Endothelial cell of umbilical vein (primary cell): ENCODE measurements at regions not wholly inside any gene's neighbourhood (a gene's known extent, or its start where the extent isn't known, plus 50 kb on each side); places are given as distances from the start of the nearest gene placed in this dataset.

Source experiments
- BruUV-seq: library from RNA; stranded (reverse); fragments of 400-500 nt; replicated peaks from 2 replicates; lab custom pipeline; 2021; lab: Mats Ljungman, UMichigan
- CTCF ChIA-PET: fragments of 300-600, 350-600 bp; sonication (Branson Sonifier 250); formaldehyde crosslinking; loops from one replicate; lab custom pipeline; 2021; ENCODE audit warnings: antibody characterized with exemption, inconsistent platforms; lab: Charles Lee
- POLR2A ChIA-PET: fragments of 300-600, 350-600 bp; sonication (Branson Sonifier 250); formaldehyde crosslinking; loops from one replicate; lab custom pipeline; 2021; ENCODE audit warnings: antibody characterized with exemption, inconsistent platforms; lab: Charles Lee
- DNase-seq: peaks from one replicate; pipeline ENCODE4 v3.0.0-alpha.2; 2011; ENCODE audit warnings: low read depth, low spot score
- FAIRE-seq: peaks from 2 replicates; lab custom pipeline; 2011; peaks lifted over from hg19 to GRCh38; lab: Jason Lieb, UNC
- H2AFZ ChIP-seq: 2 replicates; pipeline ENCODE4 v1.6.0; 2012; ENCODE audit warnings: low read depth, low read length, control low read depth, inconsistent platforms
- H3K27ac ChIP-seq: 2 replicates; pipeline ENCODE4 v1.5.1; 2011; ENCODE audit warnings: low read depth, mild to moderate bottlenecking, control low read depth, low read length, moderate library complexity; ENCODE audit not compliant: insufficient read depth
- H3K27me3 ChIP-seq, 2 experiments: 2 replicates each; pipeline versions ENCODE4 v1.6.0 to v1.6.1; 2011; ENCODE audit warnings: low read length in 2 of 2, mixed read lengths in 1 of 2; ENCODE audit not compliant: control insufficient read depth in 2 of 2, insufficient read depth in 2 of 2
- H3K36me3 ChIP-seq, 2 experiments: 2 replicates in 1 of 2; 3 replicates in 1 of 2; pipeline ENCODE4 v1.5.1; 2011; ENCODE audit warnings: low read length in 2 of 2, mild to moderate bottlenecking in 1 of 2, moderate library complexity in 1 of 2; ENCODE audit not compliant: control insufficient read depth in 2 of 2, insufficient read depth in 2 of 2; ENCODE audit errors: extremely low read depth in 1 of 2
- H3K4me1 ChIP-seq: 3 replicates; pipeline ENCODE4 v1.5.1; 2011; ENCODE audit warnings: mild to moderate bottlenecking, low read length; ENCODE audit not compliant: control insufficient read depth, insufficient read depth; ENCODE audit errors: extremely low read depth
- H3K4me2 ChIP-seq: 2 replicates; pipeline ENCODE4 v1.6.1; 2011; ENCODE audit warnings: low read length, control low read depth, mixed read lengths; ENCODE audit not compliant: insufficient read depth
- H3K4me3 ChIP-seq, 3 experiments: fragments of 200-600 bp in 1 of 3; sonication (generic), shearing (Covaris generic) in 1 of 3; replicated peaks in 1 of 3; 2 replicates each; pipeline ENCODE4 v1.5.1; 2011 to 2016; ENCODE audit warnings: control low read depth in 3 of 3, low read length in 3 of 3, mild to moderate bottlenecking in 2 of 3, inconsistent platforms in 1 of 3, low read depth in 1 of 3, moderate library complexity in 1 of 3; ENCODE audit not compliant: insufficient read depth in 1 of 3
- H3K79me2 ChIP-seq: 2 replicates; pipeline ENCODE4 v1.6.0; 2012; ENCODE audit warnings: low read length, inconsistent platforms; ENCODE audit not compliant: control insufficient read depth, insufficient read depth
- H3K9ac ChIP-seq: replicated peaks from 2 replicates; pipeline ENCODE3; 2011; ENCODE audit warnings: low read length, control low read depth; ENCODE audit not compliant: insufficient read depth; ENCODE audit errors: extremely low read depth
- H3K9me1 ChIP-seq: replicated peaks from 3 replicates; pipeline ENCODE4 v1.6.0; 2011; ENCODE audit warnings: mild to moderate bottlenecking, low read length; ENCODE audit not compliant: control insufficient read depth, insufficient read depth; ENCODE audit errors: extremely low read depth
- H3K9me3 ChIP-seq: replicated peaks from 2 replicates; pipeline ENCODE4 v1.5.1; 2012; ENCODE audit warnings: low read length, inconsistent platforms; ENCODE audit not compliant: control insufficient read depth, insufficient read depth
- H4K20me1 ChIP-seq: replicated peaks from 2 replicates; pipeline ENCODE3; 2011; ENCODE audit warnings: mild to moderate bottlenecking, low read length; ENCODE audit not compliant: control insufficient read depth, insufficient read depth; ENCODE audit errors: extremely low read depth
- CTCF ChIP-seq, 2 donors: IDR thresholded peaks; 1 replicate in 1 of 2; 2 replicates in 1 of 2; pipeline ENCODE4 v1.5.1; 2011; ENCODE audit warnings: low read length in 2 of 2, mild to moderate bottlenecking in 2 of 2, moderate library complexity in 2 of 2, control low read depth in 1 of 2, inconsistent platforms in 1 of 2, low read depth in 1 of 2; ENCODE audit not compliant: insufficient read depth in 1 of 2; ENCODE audit errors: extremely low read depth in 1 of 2
- EZH2 ChIP-seq: IDR thresholded peaks from 2 replicates; pipeline ENCODE4 v1.6.1; 2012; ENCODE audit warnings: borderline replicate concordance, low read depth, mild to moderate bottlenecking, moderate library complexity, low read length, inconsistent platforms; ENCODE audit not compliant: severe bottlenecking
- FOS ChIP-seq: IDR thresholded peaks from 2 replicates; pipeline ENCODE4 v1.6.1; 2011; ENCODE audit warnings: mild to moderate bottlenecking, low read length, moderate library complexity, borderline replicate concordance; ENCODE audit not compliant: insufficient read depth
- GATA2 ChIP-seq: IDR thresholded peaks from 2 replicates; pipeline ENCODE4 v1.7.0; 2011; ENCODE audit warnings: low read depth, mild to moderate bottlenecking, moderate library complexity, mixed read lengths, low read length; ENCODE audit not compliant: insufficient read length, insufficient read depth
- JUN ChIP-seq: IDR thresholded peaks from 2 replicates; pipeline ENCODE4 v1.6.1; 2011; ENCODE audit warnings: borderline replicate concordance, low read depth; ENCODE audit not compliant: insufficient read length, insufficient read depth
- MAX ChIP-seq: IDR thresholded peaks from 2 replicates; pipeline ENCODE4 v1.6.1; 2011; ENCODE audit not compliant: insufficient read depth, insufficient read length
- MYC ChIP-seq: IDR thresholded peaks from one replicate; pipeline ENCODE4 v1.6.1; 2011; ENCODE audit warnings: mild to moderate bottlenecking, low read depth, low read length
- POLR2A ChIP-seq: IDR thresholded peaks from 2 replicates; pipeline ENCODE4 v1.6.1; 2012; ENCODE audit warnings: low read depth, mild to moderate bottlenecking, control low read depth, low read length
- POLR2AphosphoS5 ChIP-seq: IDR thresholded peaks from 2 replicates; pipeline ENCODE4 v1.6.1; 2012; ENCODE audit warnings: low read depth, mild to moderate bottlenecking, control low read depth, low read length, moderate library complexity; ENCODE audit not compliant: insufficient read depth
- dilution Hi-C: fragments of 300-500 bp; cut with MboI; formaldehyde crosslinking; loops from one replicate; pipeline ENCODE4 v1.15.0; 2019; ENCODE audit warnings: low sequenced_read_pairs; ENCODE audit not compliant: extremely low pct_ligation_motif_present
- intact Hi-C: fragments of 100-400 bp; cut with micrococcal nuclease; formaldehyde crosslinking; loops from one replicate; pipeline ENCODE4 v1.10.0; 2022

GRCh38 chr19:31610018-31610417 lies 260.8 kb upstream of the TSHZ3 start:
- CTCF ChIA-PET: no interaction called here
- peaks cover 4% of the 10 kb centered on the region for H3K9me3 ChIP-seq
- H3K4me3 ChIP-seq: no peak overlapping the region
- no peaks in the 10 kb centered on the region for H4K20me1 ChIP-seq
- no TSS peak for BruUV-seq
- H3K36me3 ChIP-seq: no peaks in the 10 kb centered on the region
- TF ChIP-seq FOS (no peak), CTCF (IDR thresholded peaks at IDR 0.05; ENCODE audit: extremely low read depth in 1 of 2, insufficient read depth in 1 of 2, low read depth in 1 of 2, low read length in 2 of 2) (no peak), POLR2A (no peak), POLR2AphosphoS5 (no peak), MAX (no peak), GATA2 (no peak), MYC (no peak), JUN (no peak), EZH2 (no peak)
- H3K4me1 ChIP-seq: no peaks in the 10 kb centered on the region
- FAIRE-seq: no peak
- dilution Hi-C loops: no loop called here
- intact Hi-C loops: no loop called here
- H3K27me3 ChIP-seq: no peaks in the 10 kb centered on the region
- no peak overlapping the region for H2AFZ ChIP-seq
- no peak overlapping the region for H3K27ac ChIP-seq
- no peak overlapping the region for H3K9ac ChIP-seq
- H3K4me2 ChIP-seq: no peak overlapping the region
- H3K9me1 ChIP-seq: no peaks in the 10 kb centered on the region
- no peak for DNase-seq
- POLR2A ChIA-PET: no interaction called here
- H3K79me2 ChIP-seq: no peaks in the 10 kb centered on the region
